ENCODE measurements at regions not wholly inside any gene's neighbourhood (a gene's known extent, or its start where the extent isn't known, plus 50 kb on each side); places are given as distances from the start of the nearest gene placed in this dataset.
"Not testable (repeated sequence)": the region's sequence is repeated elsewhere in the genome, so short reads cannot be mapped to it uniquely, and the experiment has no call there.

DNA sequence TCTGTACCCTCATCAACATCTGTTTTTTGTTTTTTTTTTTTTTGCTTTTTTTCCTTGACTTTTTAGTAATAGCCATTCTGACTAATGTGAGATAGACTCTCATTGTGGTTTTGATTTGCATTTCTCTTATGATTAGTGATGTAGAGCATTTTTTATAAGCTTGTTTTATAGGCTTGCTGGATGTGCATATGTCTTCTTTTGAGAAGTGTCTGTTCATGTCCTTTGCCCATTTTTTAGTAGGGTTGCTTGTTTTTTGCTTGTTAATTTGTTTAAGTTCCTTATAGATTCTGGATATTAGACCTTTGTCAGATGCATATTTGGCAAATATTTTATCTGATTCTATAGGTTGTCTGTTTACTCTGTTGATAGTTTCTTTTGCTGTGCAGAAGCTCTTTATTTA is 53.5 kb upstream of the FAR1 start:
- TF ChIP-seq, protein P1, sequence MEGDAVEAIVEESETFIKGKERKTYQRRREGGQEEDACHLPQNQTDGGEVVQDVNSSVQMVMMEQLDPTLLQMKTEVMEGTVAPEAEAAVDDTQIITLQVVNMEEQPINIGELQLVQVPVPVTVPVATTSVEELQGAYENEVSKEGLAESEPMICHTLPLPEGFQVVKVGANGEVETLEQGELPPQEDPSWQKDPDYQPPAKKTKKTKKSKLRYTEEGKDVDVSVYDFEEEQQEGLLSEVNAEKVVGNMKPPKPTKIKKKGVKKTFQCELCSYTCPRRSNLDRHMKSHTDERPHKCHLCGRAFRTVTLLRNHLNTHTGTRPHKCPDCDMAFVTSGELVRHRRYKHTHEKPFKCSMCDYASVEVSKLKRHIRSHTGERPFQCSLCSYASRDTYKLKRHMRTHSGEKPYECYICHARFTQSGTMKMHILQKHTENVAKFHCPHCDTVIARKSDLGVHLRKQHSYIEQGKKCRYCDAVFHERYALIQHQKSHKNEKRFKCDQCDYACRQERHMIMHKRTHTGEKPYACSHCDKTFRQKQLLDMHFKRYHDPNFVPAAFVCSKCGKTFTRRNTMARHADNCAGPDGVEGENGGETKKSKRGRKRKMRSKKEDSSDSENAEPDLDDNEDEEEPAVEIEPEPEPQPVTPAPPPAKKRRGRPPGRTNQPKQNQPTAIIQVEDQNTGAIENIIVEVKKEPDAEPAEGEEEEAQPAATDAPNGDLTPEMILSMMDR (IDR thresholded peaks at IDR 0.05) = not testable (repeated sequence)
- TF ChIP-seq POLR2A (IDR thresholded peaks at IDR 0.05) = not testable (repeated sequence)
